ENCODE measurements at regions not wholly inside any gene's neighbourhood (a gene's known extent, or its start where the extent isn't known, plus 50 kb on each side); places are given as distances from the start of the nearest gene placed in this dataset.

GRCh38 chr14:98593361-98593761, 678.6 kb downstream of the BCL11B start:
- dilution Hi-C loops (cut with HindIII; ENCODE audit: low sequenced_read_pairs, unreplicated experiment): no loop called here
- H3K14ac ChIP-seq (replicated peaks; ENCODE audit: low read depth, low read length): no peak overlapping the region
- H3K9me1 ChIP-seq (ENCODE audit: insufficient read depth, low read length): no peaks in the 10 kb centered on the region
- POLR2A ChIA-PET (ENCODE audit: unreplicated experiment): no interaction called here
- H3K36me3 ChIP-seq (ENCODE audit: control insufficient read depth, insufficient read depth, low read length): no peaks in the 10 kb centered on the region
- no peak overlapping the region for H3K4me2 ChIP-seq (ENCODE audit: low read depth, low read length)
- H4K8ac ChIP-seq (ENCODE audit: low read depth in 2 of 2, low read length in 2 of 2): no peak overlapping the region
- BruUV-seq (replicated peaks): no TSS peak
- no peaks in the 10 kb centered on the region for H4K20me1 ChIP-seq (ENCODE audit: insufficient read depth, low read length)
- no peak overlapping the region for H2BK20ac ChIP-seq (ENCODE audit: low read depth, low read length)
- H3K27me3 ChIP-seq (ENCODE audit: control insufficient read depth, insufficient read depth, low read length): no peaks in the 10 kb centered on the region
- H3K56ac ChIP-seq (ENCODE audit: extremely low read depth, insufficient read depth, low read length): no peak overlapping the region
- CTCF ChIA-PET: no interaction called here
- H3K23ac ChIP-seq (ENCODE audit: low read depth, low read length): no peak overlapping the region
- H2AK5ac ChIP-seq (ENCODE audit: low read depth, low read length): no peak overlapping the region
- H2AK9ac ChIP-seq (replicated peaks; ENCODE audit: low read depth, low read length, poor library complexity): no peak overlapping the region
- intact Hi-C loops (cut with micrococcal nuclease): no loop called here
- 40% methylated on average over 4 of the region's 8 CpGs; no CpG with 5 or more reads in 1 of the 2 experiments for WGBS, 2 experiments (ENCODE audit: extremely low coverage in 2 of 2, insufficient read length in 1 of 2)
- no peak overlapping the region for H3K18ac ChIP-seq (ENCODE audit: low read depth, low read length)
- H3K4me1 ChIP-seq (ENCODE audit: control insufficient read depth, insufficient read depth, low read length): no peaks in the 10 kb centered on the region
- H3K27ac ChIP-seq (ENCODE audit: insufficient read depth, low read length): no peak overlapping the region
- H3K79me1 ChIP-seq (ENCODE audit: low read depth in 1 of 2, low read length in 2 of 2): no peaks in the 10 kb centered on the region
- no peak for TF ChIP-seq MXI1 (IDR thresholded peaks at IDR 0.05; ENCODE audit: borderline replicate concordance, low read depth, low read length)
- H2AFZ ChIP-seq (replicated peaks; ENCODE audit: low read length, poor library complexity): no peak overlapping the region
- H3K9ac ChIP-seq (ENCODE audit: low read depth, low read length): no peak overlapping the region
- in situ Hi-C loops (cut with MboI; ENCODE audit: low sequenced_read_pairs): no loop called here
- no peak overlapping the region for H4K5ac ChIP-seq (ENCODE audit: low read depth, low read length)
- peaks cover 31% of the 10 kb centered on the region for H3K9me3 ChIP-seq (ENCODE audit: control insufficient read depth, insufficient read depth, low read length)
- no peak overlapping the region for H3K4ac ChIP-seq (ENCODE audit: low read depth, low read length)
- H2BK120ac ChIP-seq (ENCODE audit: low read depth, low read length): no peak overlapping the region
- no peak overlapping the region for H4K91ac ChIP-seq (ENCODE audit: insufficient read depth, low read depth, low read length)
- DNase-seq (no peak), ATAC-seq (ENCODE audit: low read depth) (no peak)
- H2BK5ac ChIP-seq (ENCODE audit: low read depth, low read length, poor library complexity, severe bottlenecking): no peak overlapping the region
- no peak overlapping the region for H3K4me3 ChIP-seq (ENCODE audit: insufficient read depth, low read depth, low read length)
- H2BK15ac ChIP-seq (ENCODE audit: low read depth, low read length): no peak overlapping the region

Measured in IMR-90 (cell line).